WTC11 (cell line): ENCODE measurements at regions not wholly inside any gene's neighbourhood (a gene's known extent, or its start where the extent isn't known, plus 50 kb on each side); places are given as distances from the start of the nearest gene placed in this dataset.

Source experiments
- IRF1 ChIP-seq: sonication (generic); formaldehyde crosslinking; IDR thresholded peaks from 2 replicates; pipeline ENCODE4 v1.8.0; 2023; ENCODE audit warnings: missing genetic modification reagents
- TF ChIP-seq, protein P1 (sequence below): fragments of 200-600 bp; IDR thresholded peaks from 2 replicates; pipeline ENCODE4 v1.8.0; 2022; ENCODE audit warnings: antibody characterized with exemption

DNA sequence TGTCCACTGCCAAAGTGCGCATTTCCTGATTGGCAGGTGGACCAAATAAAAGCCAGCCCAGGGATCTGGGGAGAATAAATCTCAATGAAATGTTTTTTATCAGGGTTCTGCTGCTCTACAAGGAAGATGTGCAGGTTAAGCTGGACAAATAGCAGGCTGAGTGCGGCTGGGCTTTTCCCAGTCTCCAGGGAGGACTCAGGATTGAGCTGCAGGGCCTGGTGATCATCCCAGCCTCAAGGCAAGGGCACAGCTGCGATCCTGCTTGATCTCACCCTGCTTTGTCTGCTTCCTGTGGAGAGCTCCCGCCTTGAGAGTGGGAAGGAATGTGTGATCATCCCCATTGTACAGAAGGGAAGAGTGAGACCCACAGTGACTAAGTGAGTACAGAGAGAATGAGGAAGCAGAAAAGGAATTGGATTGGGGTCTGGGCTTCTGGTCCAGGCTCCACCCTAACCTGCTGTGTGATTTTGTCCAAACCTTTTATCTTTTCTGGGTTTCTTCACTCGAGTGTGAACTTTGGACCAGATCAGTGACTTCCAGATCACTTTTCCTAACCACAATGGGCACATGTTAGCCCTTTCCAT is 75.3 kb upstream of the CRHR1 start:
- TF ChIP-seq, protein P1, sequence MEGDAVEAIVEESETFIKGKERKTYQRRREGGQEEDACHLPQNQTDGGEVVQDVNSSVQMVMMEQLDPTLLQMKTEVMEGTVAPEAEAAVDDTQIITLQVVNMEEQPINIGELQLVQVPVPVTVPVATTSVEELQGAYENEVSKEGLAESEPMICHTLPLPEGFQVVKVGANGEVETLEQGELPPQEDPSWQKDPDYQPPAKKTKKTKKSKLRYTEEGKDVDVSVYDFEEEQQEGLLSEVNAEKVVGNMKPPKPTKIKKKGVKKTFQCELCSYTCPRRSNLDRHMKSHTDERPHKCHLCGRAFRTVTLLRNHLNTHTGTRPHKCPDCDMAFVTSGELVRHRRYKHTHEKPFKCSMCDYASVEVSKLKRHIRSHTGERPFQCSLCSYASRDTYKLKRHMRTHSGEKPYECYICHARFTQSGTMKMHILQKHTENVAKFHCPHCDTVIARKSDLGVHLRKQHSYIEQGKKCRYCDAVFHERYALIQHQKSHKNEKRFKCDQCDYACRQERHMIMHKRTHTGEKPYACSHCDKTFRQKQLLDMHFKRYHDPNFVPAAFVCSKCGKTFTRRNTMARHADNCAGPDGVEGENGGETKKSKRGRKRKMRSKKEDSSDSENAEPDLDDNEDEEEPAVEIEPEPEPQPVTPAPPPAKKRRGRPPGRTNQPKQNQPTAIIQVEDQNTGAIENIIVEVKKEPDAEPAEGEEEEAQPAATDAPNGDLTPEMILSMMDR: no peak
- TF ChIP-seq IRF1: no peak
